Esophagus squamous epithelium (tissue), 5 donors: ENCODE measurements at regions not wholly inside any gene's neighbourhood (a gene's known extent, or its start where the extent isn't known, plus 50 kb on each side); places are given as distances from the start of the nearest gene placed in this dataset.

Experiments used
- DNase-seq: peaks from one replicate; lab custom pipeline; 2025; lab: John Stamatoyannopoulos, UW
- H3K27ac ChIP-seq, 4 donors: fragments of 200-600 bp; sonication (generic); one replicate each; pipeline ENCODE4 v1.5.1; 2016 to 2019; ENCODE audit warnings: mild to moderate bottlenecking in 1 of 4
- H3K27me3 ChIP-seq, 4 donors: fragments of 200-600 bp; sonication (generic); 1 replicate in 3 of 4; 2 replicates in 1 of 4; pipeline versions ENCODE4 v1.5.1 to v1.6.0; 2017 to 2021; ENCODE audit warnings: antibody characterized with exemption in 1 of 4
- H3K36me3 ChIP-seq, 3 donors: fragments of 200-600 bp; sonication (generic); one replicate each; pipeline ENCODE4 v1.5.1; 2016 to 2019
- H3K4me1 ChIP-seq, 3 donors: fragments of 200-600 bp; sonication (generic); one replicate each; pipeline ENCODE4 v1.5.1; 2017 to 2019
- H3K4me3 ChIP-seq, 4 donors: fragments of 200-600 bp; sonication (generic); 1 replicate in 3 of 4; 2 replicates in 1 of 4; pipeline ENCODE4 v1.5.1; 2016 to 2019; ENCODE audit warnings: mild to moderate bottlenecking in 2 of 4, moderate library complexity in 1 of 4
- H3K9me3 ChIP-seq, 3 donors: fragments of 200-600 bp; sonication (generic); one replicate each; pipeline ENCODE4 v1.5.1; 2016 to 2019
- CTCF ChIP-seq, 6 experiments: fragments of 450-650 bp in 4 of 6; fragments of 200-600 bp in 2 of 6; sonication (generic) in 2 of 6; IDR thresholded peaks; one replicate each; pipeline ENCODE4 v1.5.1; 2016 to 2019; ENCODE audit warnings: antibody characterized with exemption in 6 of 6, mild to moderate bottlenecking in 4 of 6, moderate library complexity in 4 of 6
- POLR2A ChIP-seq, 4 donors: fragments of 450-650 bp; IDR thresholded peaks; one replicate each; pipeline ENCODE4 v1.6.1; 2017; ENCODE audit warnings: antibody characterized with exemption in 4 of 4, mild to moderate bottlenecking in 4 of 4, moderate library complexity in 3 of 4
- WGBS, 2 donors: methylation state at CpG; one replicate each; pipeline ENCODE4 v1.1.5; 2018; 5-methylcytosine and 5-hydroxymethylcytosine counted together
- intact Hi-C: fragments of 100-400 bp; cut with DNase I; formaldehyde crosslinking; loops from one replicate; pipeline ENCODE4 v1.15.0; 2022
- donor health status: DM: yes; HTN: yes; CAD: no.

DNA sequence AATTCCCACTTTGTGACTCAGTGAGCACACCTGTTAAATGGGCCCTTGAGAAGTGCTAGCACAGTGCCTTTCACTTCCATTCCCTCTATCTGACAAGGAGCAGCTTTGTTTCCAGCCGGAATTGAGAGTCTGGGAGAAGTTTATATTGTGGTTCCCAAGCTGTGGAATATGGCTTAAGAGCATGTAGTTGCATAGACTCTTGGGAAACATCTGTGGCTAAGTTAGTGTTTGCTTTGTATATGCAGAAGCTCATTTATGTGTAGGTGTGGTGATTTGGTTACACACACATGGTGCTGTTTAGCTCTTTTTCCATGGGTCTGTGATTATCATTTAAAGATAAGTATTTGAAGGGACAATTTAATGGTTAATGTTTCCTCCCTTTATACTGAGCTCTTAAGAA, 110.5 kb upstream of the HMHB1 start:
- no peaks in the 10 kb centered on the region for H3K27me3 ChIP-seq
- TF ChIP-seq CTCF (IDR thresholded peaks at IDR 0.05) = no peak
- TF ChIP-seq POLR2A (IDR thresholded peaks at IDR 0.05) = no peak
- H3K4me3 ChIP-seq = no peak overlapping the region
- peaks cover 0 to 9% (median 0%) of the 10 kb centered on the region in 3 donors for H3K4me1 ChIP-seq
- intact Hi-C loops = no loop called here
- 83 to 88% methylated on average over 1 of the region's 1 CpG for WGBS, 2 donors
- no peaks in the 10 kb centered on the region for H3K9me3 ChIP-seq
- no peaks in the 10 kb centered on the region for H3K36me3 ChIP-seq
- no peak for DNase-seq
- H3K27ac ChIP-seq = no peak overlapping the region

- 55 to 75% methylated on average over 2 of the region's 2 CpGs for WGBS, 2 donors
- no peak for DNase-seq
- Histone ChIP-seq H3K27me3 (no peaks in the 10 kb centered on the region), H3K4me1 (peaks cover 0 to 13% (median 0%) of the 10 kb centered on the region in 3 donors), H3K4me3 (no peak overlapping the region), H3K9me3 (no peaks in the 10 kb centered on the region), H3K27ac (no peak overlapping the region), H3K36me3 (no peaks in the 10 kb centered on the region)
- intact Hi-C loops = no loop called here
- TF ChIP-seq CTCF (IDR thresholded peaks at IDR 0.05) (no peak), POLR2A (IDR thresholded peaks at IDR 0.05) (no peak)
These were observed 111.0 kb upstream of the HMHB1 start for GRCh38 chr5:143700994-143701393.

GRCh38 chr5:143699121-143699520, 112.8 kb upstream of the HMHB1 start:
- 86 to 100% methylated on average over 1 of the region's 1 CpG for WGBS, 2 donors
- Histone ChIP-seq H3K9me3 (no peaks in the 10 kb centered on the region), H3K4me1 (peaks cover 0 to 13% (median 0%) of the 10 kb centered on the region in 3 donors), H3K27ac (no peak overlapping the region), H3K4me3 (no peak overlapping the region), H3K27me3 (no peaks in the 10 kb centered on the region), H3K36me3 (no peaks in the 10 kb centered on the region)
- no peak for TF ChIP-seq CTCF (IDR thresholded peaks at IDR 0.05)
- no peak for TF ChIP-seq POLR2A (IDR thresholded peaks at IDR 0.05)
- DNase-seq = no peak
- intact Hi-C loops = no loop called here

GRCh38 chr5:143698574-143698973, 113.4 kb upstream of the HMHB1 start:
- intact Hi-C loops = no loop called here

GRCh38 chr5:143696921-143697320, 115.0 kb upstream of the HMHB1 start:
- no peaks in the 10 kb centered on the region for H3K36me3 ChIP-seq
- DNase-seq = no peak
- no peak overlapping the region for H3K27ac ChIP-seq
- H3K9me3 ChIP-seq = no peaks in the 10 kb centered on the region
- no peak overlapping the region for H3K4me3 ChIP-seq
- H3K4me1 ChIP-seq = peaks cover 0 to 13% (median 0%) of the 10 kb centered on the region in 3 donors
- no peaks in the 10 kb centered on the region for H3K27me3 ChIP-seq
- TF ChIP-seq CTCF (IDR thresholded peaks at IDR 0.05) (no peak), POLR2A (IDR thresholded peaks at IDR 0.05) (no peak)
- intact Hi-C loops = no loop called here
- WGBS, 2 donors = 24 to 35% methylated on average over 4 of the region's 4 CpGs

More at GRCh38 chr5:143698574-143698973, 113.4 kb upstream of the HMHB1 start:
- Histone ChIP-seq H3K27ac (no peak overlapping the region), H3K9me3 (no peaks in the 10 kb centered on the region), H3K36me3 (no peaks in the 10 kb centered on the region), H3K4me1 (peaks cover 0 to 13% (median 0%) of the 10 kb centered on the region in 3 donors), H3K4me3 (no peak overlapping the region), H3K27me3 (no peaks in the 10 kb centered on the region)
- 69 to 71% methylated on average over 3 of the region's 3 CpGs for WGBS, 2 donors
- TF ChIP-seq POLR2A (IDR thresholded peaks at IDR 0.05) = no peak
- no peak for TF ChIP-seq CTCF (IDR thresholded peaks at IDR 0.05)
- DNase-seq = no peak
